ENCODE measurements at regions not wholly inside any gene's neighbourhood (a gene's known extent, or its start where the extent isn't known, plus 50 kb on each side); places are given as distances from the start of the nearest gene placed in this dataset.

GRCh38 chr22:48678171-48679135, 1149.2 kb downstream of the BRD1 start:
- no peak for DNase-seq (ENCODE audit: low read depth in 2 of 2)

GRCh38 chr22:48677621-48678020, 1150.1 kb downstream of the BRD1 start:
- no peak for DNase-seq (ENCODE audit: low read depth in 2 of 2)

- DNase-seq (ENCODE audit: low read depth in 2 of 2) = no peak
These were observed 1150.5 kb downstream of the BRD1 start for GRCh38 chr22:48677168-48677520.

- DNase-seq (ENCODE audit: low read depth in 2 of 2) = no peak
These were observed 1151.2 kb downstream of the BRD1 start for GRCh38 chr22:48676266-48677167.

- no peak for DNase-seq (ENCODE audit: low read depth in 2 of 2)
These were observed 1151.9 kb downstream of the BRD1 start for GRCh38 chr22:48675830-48676145.

GRCh38 chr22:48675141-48675829, 1152.4 kb downstream of the BRD1 start:
- DNase-seq (ENCODE audit: low read depth in 2 of 2) = no peak

- DNase-seq (ENCODE audit: low read depth in 2 of 2) = no peak
These were observed 1153.7 kb downstream of the BRD1 start for GRCh38 chr22:48673806-48674500.

- no peak for DNase-seq (ENCODE audit: low read depth in 2 of 2)
These were observed 1155.3 kb downstream of the BRD1 start for GRCh38 chr22:48672387-48672786.

- no peak for DNase-seq (ENCODE audit: low read depth in 2 of 2)
These were observed 1156.9 kb downstream of the BRD1 start for GRCh38 chr22:48670731-48671130.

GRCh38 chr22:48669986-48670716, 1157.5 kb downstream of the BRD1 start:
- no peak for DNase-seq (ENCODE audit: low read depth in 2 of 2)

- DNase-seq (ENCODE audit: low read depth in 2 of 2) = no peak
These were observed 1158.4 kb downstream of the BRD1 start for GRCh38 chr22:48669226-48669625.

GRCh38 chr22:48667289-48667688, 1160.4 kb downstream of the BRD1 start:
- DNase-seq (ENCODE audit: low read depth in 2 of 2) = no peak

- DNase-seq (ENCODE audit: low read depth in 2 of 2) = no peak
These were observed 1161.1 kb downstream of the BRD1 start for GRCh38 chr22:48666620-48667019.

GRCh38 chr22:48665311-48665995, 1162.2 kb downstream of the BRD1 start:
- DNase-seq (ENCODE audit: low read depth in 2 of 2) = no peak

GRCh38 chr22:48664586-48664985, 1163.1 kb downstream of the BRD1 start:
- DNase-seq (ENCODE audit: low read depth in 2 of 2) = no peak

GRCh38 chr22:48663297-48663696, 1164.4 kb downstream of the BRD1 start:
- DNase-seq (ENCODE audit: low read depth in 2 of 2) = no peak

GRCh38 chr22:48662476-48663135, 1165.1 kb downstream of the BRD1 start:
- DNase-seq (ENCODE audit: low read depth in 2 of 2) = no peak

- no peak for DNase-seq (ENCODE audit: low read depth in 2 of 2)
These were observed 1165.7 kb downstream of the BRD1 start for GRCh38 chr22:48661984-48662383.

Measured in dermis microvascular lymphatic vessel endothelial cell (primary cell).